GM20000 (cell line): ENCODE measurements at regions not wholly inside any gene's neighbourhood (a gene's known extent, or its start where the extent isn't known, plus 50 kb on each side); places are given as distances from the start of the nearest gene placed in this dataset.

Experiments used
- DNase-seq: peaks from one replicate; pipeline ENCODE4 v3.0.0; 2012; ENCODE audit warnings: low spot score
- TF ChIP-seq, protein P1 (sequence below): IDR thresholded peaks from 2 replicates; pipeline ENCODE4 v1.5.1; 2012; ENCODE audit warnings: mild to moderate bottlenecking, control low read depth; ENCODE audit errors: extremely low read depth, missing control alignments

DNA sequence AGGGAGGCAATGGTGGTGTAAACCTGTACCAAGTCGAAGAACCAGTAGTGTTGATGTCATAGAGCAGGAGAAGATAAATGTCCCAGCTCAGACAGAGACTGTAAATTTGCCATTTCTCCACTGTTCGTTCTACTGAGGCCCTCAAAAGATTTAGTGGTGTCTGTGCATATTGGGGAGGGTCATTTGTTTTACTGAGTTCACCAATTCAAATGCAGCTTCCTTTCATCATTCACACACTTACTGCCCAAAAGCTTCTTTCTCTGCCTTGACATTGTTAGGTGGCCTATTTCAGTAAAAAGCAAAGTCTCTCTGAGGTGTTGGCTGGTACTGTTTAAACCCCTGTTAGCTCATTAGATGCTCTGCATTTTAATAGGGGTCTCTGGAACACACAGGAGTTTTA is 86.2 kb upstream of the EDNRB start:
- TF ChIP-seq, protein P1, sequence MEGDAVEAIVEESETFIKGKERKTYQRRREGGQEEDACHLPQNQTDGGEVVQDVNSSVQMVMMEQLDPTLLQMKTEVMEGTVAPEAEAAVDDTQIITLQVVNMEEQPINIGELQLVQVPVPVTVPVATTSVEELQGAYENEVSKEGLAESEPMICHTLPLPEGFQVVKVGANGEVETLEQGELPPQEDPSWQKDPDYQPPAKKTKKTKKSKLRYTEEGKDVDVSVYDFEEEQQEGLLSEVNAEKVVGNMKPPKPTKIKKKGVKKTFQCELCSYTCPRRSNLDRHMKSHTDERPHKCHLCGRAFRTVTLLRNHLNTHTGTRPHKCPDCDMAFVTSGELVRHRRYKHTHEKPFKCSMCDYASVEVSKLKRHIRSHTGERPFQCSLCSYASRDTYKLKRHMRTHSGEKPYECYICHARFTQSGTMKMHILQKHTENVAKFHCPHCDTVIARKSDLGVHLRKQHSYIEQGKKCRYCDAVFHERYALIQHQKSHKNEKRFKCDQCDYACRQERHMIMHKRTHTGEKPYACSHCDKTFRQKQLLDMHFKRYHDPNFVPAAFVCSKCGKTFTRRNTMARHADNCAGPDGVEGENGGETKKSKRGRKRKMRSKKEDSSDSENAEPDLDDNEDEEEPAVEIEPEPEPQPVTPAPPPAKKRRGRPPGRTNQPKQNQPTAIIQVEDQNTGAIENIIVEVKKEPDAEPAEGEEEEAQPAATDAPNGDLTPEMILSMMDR, result no peak
- no peak for DNase-seq

DNA sequence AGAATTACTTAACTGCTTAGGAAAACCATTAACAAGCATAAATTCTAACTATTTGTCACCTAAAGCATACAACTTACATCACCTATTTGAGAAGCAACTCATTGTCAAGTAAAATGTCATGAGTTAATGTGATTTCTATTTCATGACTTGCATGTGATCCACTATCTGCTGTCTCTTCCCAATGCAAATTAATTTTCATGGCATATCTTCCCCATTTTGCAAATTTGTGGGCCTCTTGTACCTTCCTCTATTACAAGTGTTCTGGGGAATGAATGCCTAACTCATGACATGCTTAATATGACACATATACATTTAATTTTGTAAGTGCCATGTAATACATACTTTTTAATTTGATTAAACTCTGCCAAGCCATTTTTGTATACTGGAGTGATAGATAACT is 81.1 kb upstream of the EDNRB start:
- TF ChIP-seq, protein P1, result no peak
- no peak for DNase-seq

- TF ChIP-seq, protein P1, result no peak
- no peak for DNase-seq
Observed at GRCh38 chr13:77994166-77994565, 75.5 kb upstream of the EDNRB start.

DNA sequence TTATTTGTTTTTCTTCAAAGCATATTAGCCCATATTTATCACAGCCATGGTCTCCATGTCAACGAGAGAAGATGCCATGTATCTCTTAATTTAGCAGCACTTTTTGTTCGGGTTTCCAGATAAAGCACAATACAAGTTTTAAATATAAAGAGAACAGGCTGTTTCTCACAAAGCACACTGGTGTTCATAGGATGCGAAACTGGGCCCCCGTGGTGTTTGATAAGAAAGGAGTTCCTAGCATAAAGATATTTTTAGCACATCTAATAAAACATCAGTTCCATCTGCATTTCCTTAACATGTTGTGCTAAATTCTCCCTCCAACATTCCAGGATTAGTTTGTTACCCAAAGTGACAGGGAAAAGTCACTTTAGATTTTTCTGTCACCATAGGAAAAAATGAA is 72.4 kb upstream of the EDNRB start:
- TF ChIP-seq, protein P1, result no peak
- DNase-seq, result no peak

DNA sequence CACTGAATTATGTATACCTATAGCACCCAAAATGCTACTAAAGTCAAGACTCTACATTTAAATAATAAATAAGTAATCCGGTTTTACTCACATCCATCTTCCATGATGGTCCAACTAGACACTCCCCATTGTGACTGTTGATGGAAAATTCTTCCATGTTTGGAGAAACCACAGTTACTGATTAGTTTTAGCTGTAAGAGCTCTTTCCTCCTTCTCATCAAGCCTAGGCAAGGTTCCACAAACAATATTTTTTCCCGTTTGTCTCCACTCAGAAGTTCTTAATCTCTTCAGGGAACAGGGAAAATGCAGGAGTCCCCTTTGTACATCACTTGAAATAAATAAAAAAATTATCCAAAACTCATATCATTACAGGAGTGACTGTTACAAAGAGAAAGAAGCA is 70.7 kb upstream of the EDNRB start:
- DNase-seq, result no peak
- TF ChIP-seq, protein P1, result no peak

DNA sequence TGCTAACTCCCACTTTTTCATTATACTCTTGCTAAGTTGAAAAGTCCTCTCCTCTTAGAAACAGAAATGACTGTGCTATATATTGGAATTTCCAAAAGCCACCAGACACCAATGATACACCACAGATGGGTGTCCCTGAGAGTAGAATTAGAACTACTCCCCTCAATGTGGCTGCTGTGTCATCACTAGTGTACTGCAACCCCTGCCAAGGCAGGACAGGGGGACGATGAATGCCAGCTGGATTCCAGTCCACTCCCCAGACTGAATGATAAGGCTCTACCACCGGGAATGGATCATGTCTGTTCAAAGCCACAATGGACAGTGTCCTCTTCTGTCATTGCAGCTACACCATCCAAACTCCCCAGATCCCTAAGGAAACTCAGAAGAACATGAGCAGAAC is 69.7 kb upstream of the EDNRB start:
- TF ChIP-seq, protein P1, result no peak

DNA sequence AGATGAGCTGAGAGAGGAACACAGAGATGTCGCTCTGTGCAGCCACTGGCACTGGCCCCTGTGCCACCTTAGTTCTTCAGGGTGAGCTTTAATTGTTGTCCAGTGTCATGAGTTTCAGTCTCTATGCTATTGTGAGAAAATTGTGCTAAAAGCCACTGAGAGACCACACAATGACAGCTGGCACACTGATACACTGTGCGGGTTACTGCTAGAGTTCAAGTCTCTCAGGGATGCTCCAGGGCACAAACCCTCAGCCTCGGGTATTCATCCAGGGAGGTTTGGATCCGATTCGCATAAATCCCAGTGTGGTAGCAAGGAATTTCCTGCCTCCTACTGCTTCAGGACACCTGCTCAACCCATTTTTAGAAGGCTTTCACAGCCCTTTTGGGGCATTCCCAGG is 68.1 kb upstream of the EDNRB start:
- TF ChIP-seq, protein P1, result no peak
- no peak for DNase-seq

More for the DNA sequence above, 69.7 kb upstream of the EDNRB start:
- no peak for DNase-seq
